Testis (tissue), 2 donors: ENCODE measurements at regions not wholly inside any gene's neighbourhood (a gene's known extent, or its start where the extent isn't known, plus 50 kb on each side); places are given as distances from the start of the nearest gene placed in this dataset.

Experiments
- DNase-seq: peaks from one replicate; pipeline ENCODE4 v3.0.0-alpha.2; 2019
- H3K27ac ChIP-seq, 2 donors: fragments of 200-600 bp; sonication (generic); one replicate each; pipeline ENCODE4 v1.5.1; 2019
- H3K27me3 ChIP-seq: fragments of 200-600 bp; sonication (generic); one replicate; pipeline ENCODE4 v1.5.1; 2019
- H3K36me3 ChIP-seq: fragments of 200-600 bp; sonication (generic); one replicate; pipeline ENCODE4 v1.5.1; 2017; ENCODE audit warnings: low read depth; ENCODE audit errors: missing control alignments
- H3K4me1 ChIP-seq: fragments of 200-600 bp; sonication (generic); one replicate; pipeline ENCODE4 v1.5.1; 2019
- H3K4me3 ChIP-seq, 2 donors: fragments of 200-600 bp; sonication (generic); one replicate each; pipeline ENCODE4 v1.5.1; 2017 to 2019
- H3K9me3 ChIP-seq: fragments of 200-600 bp; sonication (generic); one replicate; pipeline ENCODE4 v1.5.1; 2017
- CTCF ChIP-seq, 3 experiments: fragments of 450-650 bp in 2 of 3; fragments of 200-600 bp in 1 of 3; sonication (generic) in 1 of 3; IDR thresholded peaks; one replicate each; pipeline ENCODE4 v1.5.1; 2016 to 2019; ENCODE audit warnings: antibody characterized with exemption in 3 of 3, mild to moderate bottlenecking in 2 of 3, moderate library complexity in 1 of 3
- POLR2A ChIP-seq: fragments of 450-650 bp; IDR thresholded peaks from one replicate; pipeline ENCODE4 v1.6.1; 2017; ENCODE audit warnings: antibody characterized with exemption, mild to moderate bottlenecking, moderate library complexity
- WGBS, 2 donors: methylation state at CpG; one replicate each; pipeline ENCODE4 v1.1.5; 2018; 5-methylcytosine and 5-hydroxymethylcytosine counted together
- intact Hi-C: fragments of 100-400 bp; cut with DNase I; formaldehyde crosslinking; loops from one replicate; pipeline ENCODE4 v1.15.1; 2023; ENCODE audit warnings: low total_unique reads

- intact Hi-C loops = no loop called here
- 83 to 85% methylated on average over 2 of the region's 2 CpGs for WGBS, 2 donors
- no peak for TF ChIP-seq POLR2A
- TF ChIP-seq CTCF (IDR thresholded peaks at IDR 0.05) = no peak
- H3K27me3 ChIP-seq = no peaks in the 10 kb centered on the region
- H3K36me3 ChIP-seq = no peaks in the 10 kb centered on the region
- H3K4me1 ChIP-seq = no peaks in the 10 kb centered on the region
- H3K9me3 ChIP-seq = no peaks in the 10 kb centered on the region
- no peak overlapping the region for H3K4me3 ChIP-seq
- no peak overlapping the region for H3K27ac ChIP-seq
- no peak for DNase-seq
Measured at GRCh38 chr9:99593610-99594009, 228.1 kb upstream of the NR4A3 start.

DNA sequence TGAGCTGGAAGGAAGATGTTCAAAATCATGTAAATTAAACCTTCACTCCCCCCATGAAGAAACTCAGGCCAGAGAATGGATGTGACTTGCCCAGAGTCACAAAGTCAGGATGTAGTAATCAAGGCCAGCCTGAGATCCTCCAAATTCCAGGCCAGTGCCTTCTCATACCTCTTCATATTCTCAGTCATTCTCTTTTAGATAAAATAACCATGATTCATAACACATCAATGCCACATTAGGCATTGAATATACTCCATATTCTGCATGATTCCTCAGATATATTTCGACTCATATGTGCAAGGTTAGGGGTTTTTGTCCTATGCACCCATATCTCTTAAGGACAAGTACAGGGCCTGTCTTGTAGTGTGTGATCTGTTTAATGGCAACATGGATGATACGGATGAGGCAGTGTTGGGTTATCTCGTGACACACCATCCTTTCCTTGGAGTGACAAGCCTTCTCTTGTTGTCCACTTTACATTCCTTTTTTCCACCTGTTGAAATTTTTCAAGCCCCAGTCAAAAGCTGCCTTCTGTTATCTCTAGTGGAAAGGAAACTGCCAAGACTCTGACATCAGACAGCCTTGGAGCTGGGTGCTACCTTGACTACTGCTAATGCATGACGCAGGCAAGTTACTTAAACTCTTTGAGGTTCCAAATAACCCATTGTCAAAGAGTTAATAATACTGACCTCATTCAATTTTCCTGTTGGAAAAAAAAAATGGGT lies 227.5 kb upstream of the NR4A3 start:
- TF ChIP-seq CTCF (IDR thresholded peaks at IDR 0.05) = no peak
- no peak for TF ChIP-seq POLR2A
- Histone ChIP-seq H3K27ac (no peak overlapping the region), H3K4me3 (no peak overlapping the region), H3K9me3 (no peaks in the 10 kb centered on the region), H3K36me3 (no peaks in the 10 kb centered on the region), H3K27me3 (no peaks in the 10 kb centered on the region), H3K4me1 (no peaks in the 10 kb centered on the region)
- WGBS, 2 donors = 75 to 78% methylated on average over 4 of the region's 4 CpGs
- intact Hi-C loops = no loop called here
- DNase-seq = no peak

- Histone ChIP-seq H3K36me3 (no peaks in the 10 kb centered on the region), H3K27ac (no peak overlapping the region), H3K9me3 (no peaks in the 10 kb centered on the region), H3K4me3 (no peak overlapping the region), H3K27me3 (no peaks in the 10 kb centered on the region), H3K4me1 (no peaks in the 10 kb centered on the region)
- no peak for DNase-seq
- TF ChIP-seq CTCF (IDR thresholded peaks at IDR 0.05) (no peak), POLR2A (no peak)
- intact Hi-C loops = no loop called here
- WGBS, 2 donors = 76 to 86% methylated on average over 5 of the region's 5 CpGs
Measured at GRCh38 chr9:99595796-99596195, 225.9 kb upstream of the NR4A3 start.

- H3K27ac ChIP-seq = no peak overlapping the region
- H3K4me1 ChIP-seq = no peaks in the 10 kb centered on the region
- DNase-seq = no peak
- no peak for TF ChIP-seq CTCF (IDR thresholded peaks at IDR 0.05)
- no peak for TF ChIP-seq POLR2A
- intact Hi-C loops = no loop called here
- no peaks in the 10 kb centered on the region for H3K27me3 ChIP-seq
- H3K36me3 ChIP-seq = no peaks in the 10 kb centered on the region
- whole genome bisulfite sequencing, 2 donors = 29 to 34% methylated on average over 6 of the region's 6 CpGs
- no peak overlapping the region for H3K4me3 ChIP-seq
- H3K9me3 ChIP-seq = no peaks in the 10 kb centered on the region
Measured at GRCh38 chr9:99601571-99602111, 220.0 kb upstream of the NR4A3 start.

- Histone ChIP-seq H3K4me3 (no peak overlapping the region), H3K36me3 (no peaks in the 10 kb centered on the region), H3K27ac (no peak overlapping the region), H3K27me3 (no peaks in the 10 kb centered on the region), H3K4me1 (no peaks in the 10 kb centered on the region), H3K9me3 (no peaks in the 10 kb centered on the region)
- TF ChIP-seq CTCF (IDR thresholded peaks at IDR 0.05) (no peak), POLR2A (no peak)
- intact Hi-C loops = no loop called here
- DNase-seq = no peak
Measured at GRCh38 chr9:99602854-99603253, 218.8 kb upstream of the NR4A3 start.
